ENCODE measurements at regions not wholly inside any gene's neighbourhood (a gene's known extent, or its start where the extent isn't known, plus 50 kb on each side); places are given as distances from the start of the nearest gene placed in this dataset.

DNA sequence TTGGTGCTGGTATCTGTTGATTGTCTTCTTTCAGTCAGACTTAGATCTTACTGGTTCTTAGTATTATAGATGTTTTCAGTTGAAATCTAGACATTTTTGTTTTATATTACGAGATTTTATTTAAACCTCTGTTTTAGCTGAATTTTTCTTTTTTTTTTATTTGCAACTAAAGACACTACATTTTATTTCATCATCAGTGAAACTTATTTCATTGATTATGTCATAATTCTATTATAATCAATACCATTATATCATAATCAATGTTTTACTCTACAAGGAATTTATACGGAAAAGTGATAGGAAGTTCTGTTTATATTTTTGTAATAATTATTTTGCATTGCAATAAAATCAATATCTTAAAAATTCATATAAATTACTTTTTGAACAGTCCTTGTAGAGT, 477.4 kb upstream of the MDFIC2 start:
- no peak for DNase-seq

DNA sequence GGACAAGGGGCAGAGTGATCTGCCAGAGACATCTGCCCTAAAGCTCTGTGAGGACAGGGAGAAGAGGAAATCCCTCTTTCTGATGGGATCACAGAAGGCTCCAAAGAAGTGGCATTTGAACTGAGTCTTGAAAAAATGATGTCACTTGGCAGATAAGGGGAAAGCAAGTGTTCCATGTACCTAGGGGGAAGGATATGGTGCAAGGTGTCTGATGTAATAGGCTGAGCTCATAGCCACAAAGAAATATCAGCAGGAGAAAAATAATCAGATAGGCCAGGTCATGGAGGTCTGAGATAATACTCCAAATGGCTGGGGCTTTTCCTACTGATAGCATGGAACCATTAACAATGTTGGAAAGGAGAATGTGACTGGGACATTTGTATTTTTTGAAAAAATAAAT, 468.4 kb upstream of the MDFIC2 start:
- no peak for DNase-seq

DNA sequence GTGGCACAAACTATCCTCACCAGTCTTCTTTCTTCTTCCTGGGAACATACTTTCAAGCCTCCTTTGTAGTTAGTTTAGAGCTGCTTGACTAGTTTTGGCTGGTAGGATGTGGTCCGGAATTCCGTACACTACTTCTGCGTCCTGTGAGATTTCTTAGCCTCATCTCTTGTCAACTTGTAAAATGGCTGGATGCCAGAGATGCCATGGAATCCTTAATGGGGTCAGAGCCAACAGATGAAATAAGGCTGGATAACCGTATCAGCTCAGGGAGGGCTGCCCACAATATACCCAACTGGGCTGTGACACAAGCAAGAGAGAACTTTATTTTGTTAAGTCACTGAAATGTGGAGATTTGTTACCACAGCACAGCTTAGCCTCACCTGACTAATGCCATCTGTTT, 466.9 kb upstream of the MDFIC2 start:
- DNase-seq: no peak

DNA sequence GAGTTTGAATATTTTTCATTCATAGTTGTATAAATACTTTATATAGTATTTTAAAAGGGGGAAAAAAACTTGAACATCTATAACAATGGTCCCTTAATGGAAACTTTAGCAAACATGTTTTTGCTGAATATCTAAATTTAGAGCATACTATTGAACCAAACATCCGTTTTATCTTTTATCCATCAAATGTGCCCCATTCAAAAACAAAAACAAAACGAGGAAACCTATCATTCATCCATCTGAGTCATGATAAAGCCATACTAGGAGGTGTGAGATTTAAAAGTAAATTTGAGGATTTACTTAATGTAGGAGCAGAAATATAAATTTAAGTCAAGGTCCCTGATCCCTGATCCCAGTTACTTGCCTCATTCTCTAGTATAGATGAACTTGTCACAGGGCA, 463.6 kb upstream of the MDFIC2 start:
- DNase-seq: no peak

DNA sequence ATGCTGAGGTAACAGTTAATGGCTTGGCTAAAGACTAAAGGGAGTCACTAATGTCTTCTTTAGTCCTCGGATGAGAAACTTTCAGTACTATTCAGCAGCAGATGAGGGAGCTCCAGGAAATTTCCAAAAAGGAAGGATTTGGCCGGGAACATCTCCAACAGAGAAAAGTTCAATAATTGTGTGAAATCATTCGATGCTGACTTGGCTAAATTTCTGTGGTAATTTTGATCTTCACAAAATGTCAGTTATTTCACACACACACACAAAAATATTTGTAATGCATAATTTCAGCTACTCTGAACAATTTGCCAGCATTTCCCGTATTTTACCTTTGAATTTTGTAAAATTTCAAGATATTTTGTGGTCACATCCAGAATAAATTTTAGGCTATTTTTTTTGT, 462.8 kb upstream of the MDFIC2 start:
- no peak for DNase-seq

DNA sequence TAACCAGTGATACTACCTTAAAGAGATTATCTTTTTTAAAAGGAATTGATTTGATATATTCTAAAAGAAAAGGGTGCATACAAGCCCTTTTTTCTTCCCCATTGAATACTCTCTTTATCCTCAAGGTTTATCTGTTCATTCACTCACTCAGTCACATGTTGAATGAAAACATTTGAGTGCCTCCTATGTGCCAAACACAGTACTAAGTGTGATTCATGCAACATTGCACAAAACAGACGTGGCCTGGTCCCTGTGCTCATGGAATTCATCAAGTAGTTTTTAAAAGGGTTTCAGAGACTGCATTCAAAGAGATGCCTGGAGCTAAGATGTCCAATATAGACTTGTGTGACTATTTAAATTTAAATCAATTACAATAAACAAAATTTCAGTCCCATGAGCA, 462.2 kb upstream of the MDFIC2 start:
- no peak for DNase-seq

DNA sequence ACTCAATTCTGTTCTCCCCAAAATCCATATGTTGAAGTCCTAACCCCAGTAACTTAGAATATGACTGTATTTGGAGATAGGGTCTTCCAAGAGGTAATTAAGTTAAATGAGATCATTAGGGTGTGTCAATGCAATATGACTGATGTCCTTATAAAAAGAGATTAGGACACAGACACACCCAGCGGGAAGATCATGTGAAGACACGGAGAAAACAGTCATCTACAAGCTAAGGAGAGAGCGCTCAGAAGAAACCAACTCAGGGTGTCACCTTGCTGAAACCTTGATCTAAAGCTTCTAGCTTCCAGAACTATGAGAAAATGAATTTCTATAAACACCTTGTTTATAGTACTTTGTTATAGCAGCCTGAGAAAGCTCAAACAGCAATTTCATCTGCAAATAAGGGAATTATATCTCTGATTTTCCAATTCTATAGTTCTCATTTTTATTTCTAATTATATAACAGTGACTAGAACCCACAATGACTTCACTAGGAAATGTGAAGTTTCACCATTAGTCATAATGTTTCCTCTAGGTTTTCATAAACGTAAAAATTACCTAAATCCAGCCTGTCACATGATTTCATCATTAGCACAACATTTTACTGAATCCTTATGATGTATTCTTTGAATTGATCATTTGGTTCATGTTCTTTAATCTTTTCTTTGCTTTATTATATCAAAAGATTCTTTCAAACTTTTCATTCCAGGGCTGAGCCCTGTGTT, 459.1 kb upstream of the MDFIC2 start:
- DNase-seq: peak in 1 of 5 donors; percentile 46

DNA sequence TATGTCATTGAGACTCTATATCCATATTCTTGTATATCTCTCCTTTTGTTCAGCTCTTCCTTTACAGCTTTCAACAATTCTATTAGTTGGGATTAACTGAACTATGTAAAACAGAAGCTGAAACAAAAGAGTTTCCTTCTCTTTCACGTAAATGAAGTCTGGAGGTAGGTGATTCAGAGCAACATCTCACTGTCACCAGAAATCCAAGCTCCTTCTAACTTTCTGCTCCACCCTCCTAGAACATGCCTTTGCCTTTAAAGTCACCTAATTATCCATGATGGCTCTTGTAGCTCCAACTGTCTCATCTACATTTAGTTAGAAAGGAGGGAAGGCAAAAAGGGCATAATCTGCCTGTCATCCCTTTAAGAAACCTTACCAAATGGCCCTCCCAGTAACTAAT, 458.2 kb upstream of the MDFIC2 start:
- DNase-seq: no peak

DNA sequence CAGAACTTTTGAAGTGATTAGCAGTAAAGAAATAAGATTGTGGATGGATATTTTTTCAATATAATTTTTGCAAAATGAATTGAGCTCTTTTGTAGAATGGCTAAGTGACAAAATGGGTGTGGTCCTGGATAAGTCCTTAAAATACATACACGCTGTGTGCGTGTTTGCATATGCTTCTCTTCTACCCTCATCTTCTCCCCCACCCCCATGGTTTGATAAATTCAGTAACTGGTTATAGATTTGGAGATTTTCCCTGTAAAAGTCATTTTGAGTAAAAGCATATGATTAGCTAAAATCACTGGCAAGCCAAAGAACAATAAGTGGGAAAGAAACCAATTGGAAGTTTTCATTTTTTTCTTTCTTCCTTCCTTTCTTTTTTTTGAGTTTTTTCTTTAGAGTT, 453.9 kb upstream of the MDFIC2 start:
- DNase-seq: no peak

DNA sequence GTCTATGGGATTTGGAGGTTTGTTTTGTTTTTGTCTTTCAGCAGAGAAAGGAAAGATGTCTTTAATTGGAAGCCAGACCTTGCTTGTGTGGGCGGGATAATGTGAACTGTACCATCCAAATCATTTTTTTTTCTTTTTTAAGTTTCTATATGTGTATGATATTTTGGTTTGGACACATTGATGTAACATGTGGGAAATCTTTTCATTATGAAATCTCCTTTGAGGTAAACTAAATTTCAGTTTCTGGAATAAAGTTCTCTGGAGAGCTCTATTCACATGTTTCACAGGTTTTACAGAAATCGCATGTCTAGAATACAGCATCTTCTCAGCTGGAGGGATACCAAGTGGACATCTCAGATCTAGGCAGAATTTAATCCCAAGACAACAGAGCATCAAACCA, 451.5 kb upstream of the MDFIC2 start:
- no peak for DNase-seq

DNA sequence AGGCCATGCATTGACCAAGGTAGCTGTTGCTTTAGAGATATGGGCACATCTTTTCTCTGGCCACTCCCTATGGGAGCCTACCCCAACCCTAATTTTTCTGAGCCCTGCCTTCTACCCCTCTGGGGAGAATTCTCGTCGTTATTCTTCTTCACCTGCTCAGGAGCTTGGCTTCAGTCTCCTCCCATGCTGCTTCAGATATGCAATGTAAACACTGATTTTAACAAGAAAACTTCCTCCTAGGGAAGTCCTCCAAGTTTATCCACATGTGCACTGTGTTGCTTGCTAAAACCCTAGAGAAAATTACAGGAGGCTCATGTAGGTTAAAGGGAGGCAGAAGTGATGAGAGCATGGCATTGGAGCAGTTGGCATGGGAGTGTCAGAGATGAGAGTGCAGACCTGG, 445.2 kb upstream of the MDFIC2 start:
- no peak for DNase-seq

DNA sequence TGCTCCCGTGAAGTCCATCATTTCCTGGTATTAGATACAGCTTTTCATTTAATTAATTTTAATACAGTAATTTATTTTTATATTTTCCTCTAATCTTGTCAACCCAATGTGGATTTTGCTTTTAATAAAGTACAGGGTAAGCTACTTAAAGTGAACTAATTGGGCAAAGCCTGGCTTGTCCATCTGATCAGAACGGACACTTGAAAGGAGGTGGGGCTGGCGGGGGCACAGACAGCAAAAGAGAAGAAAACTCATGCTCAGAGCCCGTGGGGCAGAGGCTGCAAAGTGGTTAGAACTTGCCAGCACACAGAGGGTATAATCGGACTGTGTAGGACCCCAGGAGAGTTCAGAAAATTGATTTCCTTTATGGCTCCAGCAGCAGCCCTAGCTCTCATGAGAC, 443.1 kb upstream of the MDFIC2 start:
- no peak for DNase-seq

DNA sequence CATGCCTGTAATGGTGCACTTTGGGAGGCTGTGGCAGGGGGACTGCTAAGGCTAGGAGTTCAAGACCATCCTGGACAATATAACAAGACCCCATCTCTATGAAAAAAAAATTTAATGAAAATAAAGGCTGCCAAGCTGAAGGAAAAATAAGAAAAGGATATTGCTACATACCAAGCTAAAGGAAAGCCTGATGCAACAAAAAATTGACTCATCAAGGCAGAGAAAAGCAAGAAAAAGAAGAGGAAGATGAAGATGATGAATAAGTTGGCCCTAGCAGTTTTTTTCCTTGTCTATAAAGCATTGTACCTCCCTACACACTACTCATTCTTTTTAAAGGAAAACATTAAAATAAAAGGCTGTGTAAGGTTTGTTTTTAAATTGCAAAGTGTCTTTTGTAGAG, 441.9 kb upstream of the MDFIC2 start:
- DNase-seq: no peak

DNA sequence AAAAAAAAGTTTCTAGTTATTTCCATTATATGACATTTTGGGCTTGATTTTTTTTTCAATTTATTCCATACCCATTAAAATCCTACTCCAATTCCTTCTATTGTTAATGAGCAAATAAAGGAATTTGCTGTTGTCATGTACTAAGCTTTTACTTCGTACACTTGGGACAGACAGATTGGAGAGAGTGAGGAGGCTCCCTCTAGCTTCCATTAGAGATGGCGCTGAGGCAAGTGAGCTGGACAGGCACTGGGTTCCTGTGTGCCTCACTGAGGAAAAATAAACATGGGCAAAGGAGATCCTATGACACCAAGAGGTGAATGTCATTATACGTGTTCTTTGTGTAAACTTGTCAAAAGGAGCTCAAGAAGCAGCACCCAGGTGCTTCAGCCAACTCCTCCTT, 441.1 kb upstream of the MDFIC2 start:
- DNase-seq: no peak

DNA sequence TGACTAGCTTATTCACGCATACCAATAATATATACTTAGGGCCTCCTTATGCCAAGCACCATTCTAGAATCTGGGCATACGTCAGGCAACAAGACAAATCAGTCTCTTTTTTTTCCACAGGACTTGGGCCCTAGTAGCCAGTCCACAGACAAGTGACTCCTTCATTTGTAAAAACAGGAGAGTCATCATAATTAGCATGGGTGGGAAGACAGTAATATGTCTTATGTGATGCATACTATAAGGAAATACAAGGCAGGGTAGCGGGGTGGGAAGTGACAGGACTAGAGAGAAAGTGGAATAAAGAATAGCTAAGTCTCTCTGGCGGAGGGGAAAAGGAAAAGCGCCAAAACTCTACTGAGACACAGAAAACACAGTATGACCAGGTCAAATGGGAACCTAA, 439.6 kb upstream of the MDFIC2 start:
- no peak for DNase-seq

DNA sequence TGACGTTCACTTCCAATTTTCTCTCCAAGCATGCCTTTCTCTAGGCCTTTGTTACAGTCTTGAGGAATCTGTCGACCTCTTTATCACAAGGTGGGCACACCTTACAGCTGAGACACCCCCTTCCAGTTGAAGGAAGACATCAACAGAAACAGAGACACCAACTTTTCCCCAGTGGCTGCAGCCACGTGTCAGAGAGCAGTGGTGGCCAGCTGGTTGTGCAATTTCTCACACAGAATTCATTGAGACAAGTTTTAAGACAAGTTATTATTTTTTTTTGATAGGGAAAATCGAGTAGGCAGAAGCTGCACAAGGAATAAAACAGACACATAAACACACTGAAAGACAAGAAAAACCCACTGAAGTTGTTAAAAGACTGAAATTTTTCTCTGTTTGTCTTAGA, 436.7 kb upstream of the MDFIC2 start:
- DNase-seq: no peak

DNA sequence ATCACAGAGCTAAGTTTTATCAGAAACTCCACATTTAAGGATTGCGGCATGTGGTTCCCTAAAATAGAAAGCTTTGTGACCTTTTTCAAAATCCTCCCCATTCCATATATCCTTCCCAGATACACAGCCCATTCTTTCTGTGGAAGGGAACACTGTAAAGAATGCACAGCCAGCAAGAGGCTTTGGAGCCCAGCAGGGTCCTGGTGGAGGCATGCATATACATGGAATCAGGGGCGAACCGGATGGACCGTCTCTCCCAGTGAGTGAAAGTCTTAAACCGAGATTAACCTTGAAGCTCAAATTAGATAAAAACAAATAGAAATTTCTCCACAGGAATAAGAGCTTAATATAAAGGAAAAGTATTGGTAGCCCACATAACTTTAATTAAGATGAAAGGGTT, 436.2 kb upstream of the MDFIC2 start:
- no peak for DNase-seq

DNA sequence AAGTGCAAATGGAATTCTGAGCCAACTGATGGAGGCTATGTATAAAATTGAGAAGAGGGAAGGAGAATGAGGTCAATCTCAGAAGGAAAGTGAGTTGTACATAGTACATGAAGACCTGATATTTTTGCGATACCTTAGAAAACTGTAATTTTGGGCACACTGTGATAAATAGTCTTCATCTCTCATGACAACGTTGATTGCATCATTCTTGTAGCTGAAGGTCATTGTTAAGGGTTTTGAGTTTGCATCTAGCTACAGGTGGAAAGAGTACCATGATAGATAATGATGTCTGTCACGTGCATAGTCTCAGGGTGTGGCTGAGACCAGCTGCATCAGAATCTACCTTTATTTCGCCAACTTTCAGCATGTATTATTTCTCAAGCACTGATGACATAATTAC, 435.4 kb upstream of the MDFIC2 start:
- no peak for DNase-seq

DNA sequence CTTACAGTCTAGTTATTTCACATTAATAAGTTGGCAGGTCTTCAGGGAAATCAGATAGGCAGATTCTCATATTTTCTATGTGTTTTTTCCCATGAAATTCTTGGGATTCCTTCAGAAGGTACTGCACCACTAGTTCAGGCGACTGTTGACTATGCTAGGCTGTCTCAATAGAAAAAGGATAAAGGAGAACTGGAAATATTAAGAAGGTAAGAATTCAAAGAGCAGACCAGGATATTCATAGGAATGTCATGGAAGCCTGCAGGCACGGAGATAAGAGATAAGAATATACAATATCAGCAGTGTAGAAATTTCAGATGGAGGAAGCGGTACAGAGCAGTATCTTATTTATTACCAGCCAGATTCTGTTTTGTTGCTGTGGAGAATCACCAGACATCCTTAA, 432.1 kb upstream of the MDFIC2 start:
- no peak for DNase-seq

DNA sequence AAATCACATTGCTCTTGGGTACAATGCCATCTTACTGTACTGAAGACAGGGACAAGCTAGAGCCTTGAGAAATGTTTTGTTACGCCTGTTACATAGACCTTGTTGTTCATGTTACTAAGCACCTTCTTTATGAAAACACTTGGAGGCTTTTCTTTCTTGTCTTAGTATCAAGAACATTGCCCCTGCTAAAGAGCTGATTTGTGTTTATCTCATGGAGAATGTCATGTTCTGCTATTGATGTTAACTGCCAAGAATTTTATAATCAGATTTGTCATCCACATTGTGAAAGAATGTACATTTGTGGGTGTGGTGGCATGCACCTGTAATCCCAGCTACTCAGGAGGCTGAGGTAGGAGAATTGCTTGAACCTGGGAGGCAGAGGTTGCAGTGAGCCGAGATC, 431.3 kb upstream of the MDFIC2 start:
- no peak for DNase-seq

DNA sequence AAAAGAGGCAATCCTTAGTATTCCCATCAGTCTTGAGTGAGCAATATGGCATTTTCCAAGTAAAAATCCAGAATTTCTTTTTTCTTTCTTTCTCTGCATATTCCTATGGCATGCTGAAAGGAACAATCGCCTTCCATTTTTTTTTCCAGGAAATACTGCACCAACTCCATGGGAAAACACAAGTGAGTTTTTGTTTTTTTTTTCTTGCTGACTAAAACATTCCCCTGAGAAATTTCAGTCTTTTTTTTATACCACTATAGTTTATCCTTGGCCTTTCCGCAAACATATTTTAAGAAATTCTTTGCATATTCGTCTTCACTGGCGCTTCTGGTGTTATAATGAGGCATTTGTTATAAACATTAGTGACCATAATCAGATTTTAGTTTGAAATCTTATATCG, 429.6 kb upstream of the MDFIC2 start:
- no peak for DNase-seq

DNA sequence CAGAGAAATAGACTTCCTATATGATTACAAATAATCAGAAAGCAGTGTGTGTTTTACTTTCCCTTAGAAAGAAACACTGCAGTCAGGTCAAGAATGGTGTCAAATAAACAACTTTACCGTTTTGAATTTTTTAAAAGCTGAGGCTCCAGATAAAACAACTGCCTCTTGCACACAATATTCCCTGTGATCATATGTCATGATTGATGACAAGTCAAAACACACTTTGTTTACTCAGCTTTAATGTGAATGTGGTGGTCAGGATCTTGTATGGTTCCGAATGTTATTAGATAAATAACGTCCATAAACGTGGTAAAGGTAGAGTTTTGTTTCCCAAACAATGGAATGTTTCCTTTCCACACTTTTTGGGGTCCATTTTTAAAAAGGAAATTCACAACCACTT, 428.4 kb upstream of the MDFIC2 start:
- no peak for DNase-seq

DNA sequence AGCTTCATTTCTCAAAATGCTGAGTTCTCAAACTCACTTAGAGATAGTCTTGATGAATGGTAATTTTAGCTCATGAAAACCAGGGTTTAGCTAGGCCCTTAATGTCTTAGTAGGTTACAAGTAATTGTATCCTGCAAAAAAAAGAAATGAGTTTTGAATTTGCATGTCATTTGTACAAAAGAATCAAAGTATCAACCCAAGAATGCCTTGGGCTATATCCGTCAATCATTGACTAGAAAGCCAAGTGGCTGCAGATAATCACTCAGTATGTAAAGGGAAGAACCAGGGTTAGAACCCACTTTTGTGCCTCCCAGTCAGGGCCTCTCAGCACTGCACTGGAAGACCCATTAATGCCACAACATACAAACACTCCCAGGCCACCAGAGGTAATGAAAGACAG, 427.6 kb upstream of the MDFIC2 start:
- DNase-seq: no peak

DNA sequence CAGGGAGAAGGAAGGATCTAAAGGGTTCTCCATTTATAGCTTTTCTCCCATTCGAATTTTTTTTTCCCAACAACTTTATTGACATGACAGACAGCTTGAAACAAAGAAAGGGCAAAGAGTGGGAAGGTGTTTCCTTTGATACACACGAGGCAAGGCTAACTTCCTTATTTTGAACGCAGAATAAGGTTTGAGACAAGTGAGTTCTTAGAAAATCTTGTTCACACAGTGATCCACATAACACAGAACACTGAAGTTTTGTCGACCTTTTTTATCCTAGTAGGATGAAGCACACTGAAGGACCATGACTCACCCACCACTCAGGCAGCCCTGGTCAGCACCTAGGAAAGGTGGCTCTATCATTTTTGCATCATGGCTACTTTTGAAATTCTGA, 425.8 kb upstream of the MDFIC2 start:
- DNase-seq: no peak

DNA sequence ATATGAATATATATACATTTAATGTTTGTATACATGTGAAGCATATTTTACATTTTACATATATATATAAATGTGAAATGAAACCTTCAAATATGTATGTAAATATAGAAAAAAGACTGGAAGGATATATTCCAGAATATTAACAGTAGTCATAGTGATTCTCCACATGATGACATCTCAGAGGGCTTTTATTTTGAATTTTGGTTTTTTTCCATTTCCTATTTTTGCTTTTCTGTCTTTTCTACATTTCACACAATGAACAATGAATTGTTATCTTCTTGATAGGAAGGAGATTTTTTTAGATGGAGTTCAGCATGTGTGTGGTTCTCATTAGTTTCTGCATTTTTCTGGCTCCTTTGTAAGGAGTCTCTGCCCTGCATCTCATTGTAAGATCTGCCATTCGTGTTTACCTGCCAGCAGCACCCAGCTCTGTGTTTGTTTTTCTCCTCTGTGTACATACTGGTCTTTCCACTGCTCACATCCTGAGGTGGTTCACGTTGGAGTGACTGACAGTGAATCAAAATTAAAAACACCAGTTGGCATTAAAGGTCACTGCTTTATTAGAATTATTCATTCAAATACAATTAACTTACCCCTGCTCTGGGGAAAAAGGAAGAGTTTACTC, 425.3 kb upstream of the MDFIC2 start:
- DNase-seq: no peak

Measured in T-helper 1 cell (primary cell).